NCI-H2081 treated with DMSO at 0.1 percent for 48 hours (cell line): ENCODE measurements at regions not wholly inside any gene's neighbourhood (a gene's known extent, or its start where the extent isn't known, plus 50 kb on each side); places are given as distances from the start of the nearest gene placed in this dataset.

Experiments
- DNase-seq: peaks from one replicate; lab custom pipeline; 2025; lab: John Stamatoyannopoulos, UW

GRCh38 chr4:141783770-141784169, 147.4 kb downstream of the IL15 start:
- no peak for DNase-seq

- DNase-seq = no peak
Measured at GRCh38 chr4:141786946-141787345, 150.6 kb downstream of the IL15 start.

GRCh38 chr4:141788169-141788915, 152.0 kb downstream of the IL15 start:
- no peak for DNase-seq

GRCh38 chr4:141789716-141790115, 153.3 kb downstream of the IL15 start:
- no peak for DNase-seq

- no peak for DNase-seq
Measured at GRCh38 chr4:141792164-141792563, 155.8 kb downstream of the IL15 start.

- no peak for DNase-seq
Measured at GRCh38 chr4:141797966-141798365, 161.6 kb downstream of the IL15 start.

GRCh38 chr4:141801558-141801957, 165.2 kb downstream of the IL15 start:
- DNase-seq = no peak

- no peak for DNase-seq
Measured at GRCh38 chr4:141802333-141802732, 165.9 kb downstream of the IL15 start.

- DNase-seq = no peak
Measured at GRCh38 chr4:141804836-141805235, 168.5 kb downstream of the IL15 start.

- no peak for DNase-seq
Measured at GRCh38 chr4:141807103-141807891, 170.9 kb downstream of the IL15 start.

- DNase-seq = no peak
Measured at GRCh38 chr4:141810038-141810711, 173.8 kb downstream of the IL15 start.

GRCh38 chr4:141810712-141811375, 174.5 kb downstream of the IL15 start:
- no peak for DNase-seq

- no peak for DNase-seq
Measured at GRCh38 chr4:141812158-141812557, 175.8 kb downstream of the IL15 start.

GRCh38 chr4:141814499-141814898, 178.1 kb downstream of the IL15 start:
- DNase-seq = no peak

- DNase-seq = no peak
Measured at GRCh38 chr4:141815646-141816045, 179.3 kb downstream of the IL15 start.

- DNase-seq = no peak
Measured at GRCh38 chr4:141826260-141826659, 189.9 kb downstream of the IL15 start.

- DNase-seq = no peak
Measured at GRCh38 chr4:141833209-141833608, 196.8 kb downstream of the IL15 start.

GRCh38 chr4:141840299-141840986, 204.1 kb downstream of the IL15 start:
- no peak for DNase-seq

GRCh38 chr4:141843136-141843535, 206.8 kb downstream of the IL15 start:
- DNase-seq = no peak

GRCh38 chr4:141845901-141846300, 209.5 kb downstream of the IL15 start:
- DNase-seq = no peak

GRCh38 chr4:141849367-141849766, 213.0 kb downstream of the IL15 start:
- no peak for DNase-seq

GRCh38 chr4:141849778-141850177, 213.4 kb downstream of the IL15 start:
- no peak for DNase-seq
